Stimulated activated CD4-positive, alpha-beta T cell treated with anti-CD3 and anti-CD28 coated beads, Interleukin-12 subunit alpha, Interleukin-12 subunit beta, amount 100 ng/mL, for 48 hours (primary cell): ENCODE measurements at regions not wholly inside any gene's neighbourhood (a gene's known extent, or its start where the extent isn't known, plus 50 kb on each side); places are given as distances from the start of the nearest gene placed in this dataset.
"Not testable (repeated sequence)": the region's sequence is repeated elsewhere in the genome, so short reads cannot be mapped to it uniquely, and the experiment has no call there.

Experiments
- DNase-seq, 3 donors: peaks; one replicate each; pipeline ENCODE4 v3.0.0-alpha.2; 2020; ENCODE audit warnings: low read depth in 2 of 3, low spot score in 1 of 3

- no peak for DNase-seq
These were observed 197.0 kb downstream of the FAM181B start for GRCh38 chr11:82536706-82537105.

GRCh38 chr11:82533628-82534327, 199.9 kb downstream of the FAM181B start:
- DNase-seq, result no peak

GRCh38 chr11:82529936-82530335, 203.7 kb downstream of the FAM181B start:
- no peak for DNase-seq

- no peak for DNase-seq
These were observed 206.5 kb downstream of the FAM181B start for GRCh38 chr11:82527081-82527584.

- no peak for DNase-seq
These were observed 210.5 kb downstream of the FAM181B start for GRCh38 chr11:82523141-82523540.

GRCh38 chr11:82521427-82521826, 212.2 kb downstream of the FAM181B start:
- no peak for DNase-seq

GRCh38 chr11:82507288-82507687, 226.4 kb downstream of the FAM181B start:
- DNase-seq, result no peak

- DNase-seq, result no peak
These were observed 228.3 kb downstream of the FAM181B start for GRCh38 chr11:82505379-82505778.

GRCh38 chr11:82501174-82501573, 232.5 kb downstream of the FAM181B start:
- DNase-seq, result not testable (repeated sequence)

GRCh38 chr11:82494988-82495432, 238.7 kb downstream of the FAM181B start:
- DNase-seq, result no peak

- DNase-seq, result no peak
These were observed 258.8 kb downstream of the FAM181B start for GRCh38 chr11:82474876-82475275.

GRCh38 chr11:82465481-82465880, 268.2 kb downstream of the FAM181B start:
- DNase-seq, result no peak

GRCh38 chr11:82462608-82463242, 270.9 kb downstream of the FAM181B start:
- DNase-seq, result no peak

GRCh38 chr11:82458761-82459160, 274.9 kb downstream of the FAM181B start:
- no peak for DNase-seq

GRCh38 chr11:82458147-82458546, 275.5 kb downstream of the FAM181B start:
- no peak for DNase-seq

- DNase-seq, result no peak
These were observed 282.7 kb downstream of the FAM181B start for GRCh38 chr11:82450996-82451395.

GRCh38 chr11:82406611-82407010, 327.1 kb downstream of the FAM181B start:
- DNase-seq, result no peak

GRCh38 chr11:82405421-82405820, 328.2 kb downstream of the FAM181B start:
- DNase-seq, result no peak

GRCh38 chr11:82404981-82405380, 328.7 kb downstream of the FAM181B start:
- DNase-seq, result no peak

- DNase-seq, result no peak
These were observed 329.9 kb downstream of the FAM181B start for GRCh38 chr11:82403640-82404305.

GRCh38 chr11:82398300-82398815, 335.3 kb downstream of the FAM181B start:
- no peak for DNase-seq

GRCh38 chr11:82396639-82397038, 337.0 kb downstream of the FAM181B start:
- not testable (repeated sequence) for DNase-seq
